GM21515 (cell line): ENCODE measurements at regions not wholly inside any gene's neighbourhood (a gene's known extent, or its start where the extent isn't known, plus 50 kb on each side); places are given as distances from the start of the nearest gene placed in this dataset.

Experiments
- ATAC-seq: cut with Tn5 transposase; IDR thresholded peaks from one replicate; pipeline ENCODE4 v1.9.1; 2021; ENCODE audit not compliant: unreplicated experiment

GRCh38 chr1:87219141-87219540, 109.5 kb upstream of the LMO4 start:
- ATAC-seq, result no peak

GRCh38 chr1:87219626-87220025, 109.1 kb upstream of the LMO4 start:
- ATAC-seq, result no peak

- no peak for ATAC-seq
These were observed 107.7 kb upstream of the LMO4 start for GRCh38 chr1:87220993-87221392.

- ATAC-seq, result no peak
These were observed 104.5 kb upstream of the LMO4 start for GRCh38 chr1:87224201-87224600.

GRCh38 chr1:87225171-87225570, 103.5 kb upstream of the LMO4 start:
- no peak for ATAC-seq

GRCh38 chr1:87226341-87226760, 102.3 kb upstream of the LMO4 start:
- peak; percentile 50 for ATAC-seq

- no peak for ATAC-seq
These were observed 101.0 kb upstream of the LMO4 start for GRCh38 chr1:87227651-87228050.

GRCh38 chr1:87230501-87230900, 98.2 kb upstream of the LMO4 start:
- ATAC-seq, result no peak

GRCh38 chr1:87231703-87232367, 96.8 kb upstream of the LMO4 start:
- no peak for ATAC-seq

GRCh38 chr1:87236585-87236984, 92.1 kb upstream of the LMO4 start:
- no peak for ATAC-seq

GRCh38 chr1:87239997-87240605, 88.6 kb upstream of the LMO4 start:
- no peak for ATAC-seq

- ATAC-seq, result no peak
These were observed 87.9 kb upstream of the LMO4 start for GRCh38 chr1:87240661-87241285.

- ATAC-seq, result no peak
These were observed 86.1 kb upstream of the LMO4 start for GRCh38 chr1:87242445-87243185.

GRCh38 chr1:87243573-87243972, 85.1 kb upstream of the LMO4 start:
- no peak for ATAC-seq

- no peak for ATAC-seq
These were observed 82.2 kb upstream of the LMO4 start for GRCh38 chr1:87246436-87246835.

- ATAC-seq, result no peak
These were observed 78.9 kb upstream of the LMO4 start for GRCh38 chr1:87249803-87250202.

- no peak for ATAC-seq
These were observed 78.3 kb upstream of the LMO4 start for GRCh38 chr1:87250336-87250735.

GRCh38 chr1:87252406-87252805, 76.3 kb upstream of the LMO4 start:
- ATAC-seq, result no peak

- ATAC-seq, result no peak
These were observed 66.0 kb upstream of the LMO4 start for GRCh38 chr1:87262688-87263087.

GRCh38 chr1:87263281-87263680, 65.4 kb upstream of the LMO4 start:
- no peak for ATAC-seq

GRCh38 chr1:87263785-87264184, 64.9 kb upstream of the LMO4 start:
- ATAC-seq, result no peak

- ATAC-seq, result no peak
These were observed 63.7 kb upstream of the LMO4 start for GRCh38 chr1:87264976-87265375.
